ENCODE measurements at regions not wholly inside any gene's neighbourhood (a gene's known extent, or its start where the extent isn't known, plus 50 kb on each side); places are given as distances from the start of the nearest gene placed in this dataset.

- Mint-ChIP-seq H3K27ac (no peak overlapping the region), H3K4me1 (ENCODE audit: low read depth) (no peaks in the 10 kb centered on the region), H3K9me3 (ENCODE audit: insufficient read depth) (peaks cover 3% of the 10 kb centered on the region), H3K4me3 (no peak overlapping the region), H3K36me3 (ENCODE audit: low read depth) (no peaks in the 10 kb centered on the region), H3K27me3 (ENCODE audit: low read depth) (no peaks in the 10 kb centered on the region)
- POLR2A ChIA-PET, result no interaction called here
- no peak for ATAC-seq
- no peak for DNase-seq
- CTCF ChIA-PET, result no interaction called here
These were observed 265.8 kb downstream of the PLPP3 start for GRCh38 chr1:56313560-56313959.

GRCh38 chr1:56311766-56312165, 267.6 kb downstream of the PLPP3 start:
- POLR2A ChIA-PET, result no interaction called here
- H3K4me3 Mint-ChIP-seq, result no peak overlapping the region

GRCh38 chr1:56310945-56311344, 268.4 kb downstream of the PLPP3 start:
- no peak for ATAC-seq
- Mint-ChIP-seq H3K4me3 (no peak overlapping the region), H3K27ac (no peak overlapping the region), H3K4me1 (ENCODE audit: low read depth) (no peaks in the 10 kb centered on the region), H3K27me3 (ENCODE audit: low read depth) (no peaks in the 10 kb centered on the region), H3K9me3 (ENCODE audit: insufficient read depth) (peaks cover 3% of the 10 kb centered on the region), H3K36me3 (ENCODE audit: low read depth) (no peaks in the 10 kb centered on the region)
- POLR2A ChIA-PET, result no interaction called here
- DNase-seq, result no peak
- CTCF ChIA-PET, result no interaction called here

More at GRCh38 chr1:56311766-56312165, 267.6 kb downstream of the PLPP3 start:
- Mint-ChIP-seq H3K9me3 (ENCODE audit: insufficient read depth) (peaks cover 3% of the 10 kb centered on the region), H3K27me3 (ENCODE audit: low read depth) (no peaks in the 10 kb centered on the region), H3K36me3 (ENCODE audit: low read depth) (no peaks in the 10 kb centered on the region), H3K27ac (no peak overlapping the region), H3K4me1 (ENCODE audit: low read depth) (no peaks in the 10 kb centered on the region)
- ATAC-seq, result no peak
- CTCF ChIA-PET, result no interaction called here
- DNase-seq, result no peak

GRCh38 chr1:56309065-56309464, 270.3 kb downstream of the PLPP3 start:
- no peaks in the 10 kb centered on the region for H3K4me1 Mint-ChIP-seq (ENCODE audit: low read depth)
- H3K27ac Mint-ChIP-seq, result no peak overlapping the region
- ChIA-PET POLR2A (no interaction called here), CTCF (no interaction called here)
- no peak overlapping the region for H3K4me3 Mint-ChIP-seq
- ATAC-seq (no peak), DNase-seq (no peak)
- H3K9me3 Mint-ChIP-seq (ENCODE audit: insufficient read depth), result peaks cover 3% of the 10 kb centered on the region
- H3K27me3 Mint-ChIP-seq (ENCODE audit: low read depth), result no peaks in the 10 kb centered on the region
- no peaks in the 10 kb centered on the region for H3K36me3 Mint-ChIP-seq (ENCODE audit: low read depth)

- no peak for DNase-seq
- no peaks in the 10 kb centered on the region for H3K27me3 Mint-ChIP-seq (ENCODE audit: low read depth)
- H3K4me3 Mint-ChIP-seq, result no peak overlapping the region
- POLR2A ChIA-PET, result no interaction called here
- CTCF ChIA-PET, result no interaction called here
- no peak overlapping the region for H3K27ac Mint-ChIP-seq
- H3K36me3 Mint-ChIP-seq (ENCODE audit: low read depth), result no peaks in the 10 kb centered on the region
- H3K9me3 Mint-ChIP-seq (ENCODE audit: insufficient read depth), result no peaks in the 10 kb centered on the region
- no peak for ATAC-seq
- no peaks in the 10 kb centered on the region for H3K4me1 Mint-ChIP-seq (ENCODE audit: low read depth)
These were observed 274.4 kb downstream of the PLPP3 start for GRCh38 chr1:56304975-56305374.

GRCh38 chr1:56303805-56304204, 275.6 kb downstream of the PLPP3 start:
- Mint-ChIP-seq H3K4me3 (no peak overlapping the region), H3K27ac (no peak overlapping the region), H3K27me3 (ENCODE audit: low read depth) (no peaks in the 10 kb centered on the region), H3K4me1 (ENCODE audit: low read depth) (no peaks in the 10 kb centered on the region), H3K9me3 (ENCODE audit: insufficient read depth) (no peaks in the 10 kb centered on the region), H3K36me3 (ENCODE audit: low read depth) (no peaks in the 10 kb centered on the region)
- ChIA-PET CTCF (no interaction called here), POLR2A (no interaction called here)
- ATAC-seq (no peak), DNase-seq (no peak)

- CTCF ChIA-PET, result no interaction called here
- Mint-ChIP-seq H3K27ac (no peak overlapping the region), H3K4me1 (ENCODE audit: low read depth) (no peaks in the 10 kb centered on the region), H3K27me3 (ENCODE audit: low read depth) (no peaks in the 10 kb centered on the region), H3K9me3 (ENCODE audit: insufficient read depth) (no peaks in the 10 kb centered on the region), H3K36me3 (ENCODE audit: low read depth) (no peaks in the 10 kb centered on the region), H3K4me3 (no peak overlapping the region)
- no peak for ATAC-seq
- DNase-seq, result no peak
- POLR2A ChIA-PET, result no interaction called here
These were observed 276.5 kb downstream of the PLPP3 start for GRCh38 chr1:56302878-56303277.

GRCh38 chr1:56301791-56302190, 277.6 kb downstream of the PLPP3 start:
- no peak for DNase-seq
- Mint-ChIP-seq H3K9me3 (ENCODE audit: insufficient read depth) (no peaks in the 10 kb centered on the region), H3K27ac (no peak overlapping the region), H3K27me3 (ENCODE audit: low read depth) (no peaks in the 10 kb centered on the region), H3K36me3 (ENCODE audit: low read depth) (no peaks in the 10 kb centered on the region), H3K4me3 (no peak overlapping the region), H3K4me1 (ENCODE audit: low read depth) (no peaks in the 10 kb centered on the region)
- CTCF ChIA-PET, result no interaction called here
- POLR2A ChIA-PET, result no interaction called here
- no peak for ATAC-seq

GRCh38 chr1:56300836-56301235, 278.5 kb downstream of the PLPP3 start:
- Mint-ChIP-seq H3K4me1 (ENCODE audit: low read depth) (no peaks in the 10 kb centered on the region), H3K9me3 (ENCODE audit: insufficient read depth) (no peaks in the 10 kb centered on the region), H3K4me3 (no peak overlapping the region), H3K36me3 (ENCODE audit: low read depth) (no peaks in the 10 kb centered on the region), H3K27ac (no peak overlapping the region), H3K27me3 (ENCODE audit: low read depth) (no peaks in the 10 kb centered on the region)
- ChIA-PET CTCF (no interaction called here), POLR2A (no interaction called here)
- DNase-seq, result no peak
- ATAC-seq, result no peak

GRCh38 chr1:56298866-56299265, 280.5 kb downstream of the PLPP3 start:
- Mint-ChIP-seq H3K4me1 (ENCODE audit: low read depth) (no peaks in the 10 kb centered on the region), H3K36me3 (ENCODE audit: low read depth) (no peaks in the 10 kb centered on the region), H3K9me3 (ENCODE audit: insufficient read depth) (no peaks in the 10 kb centered on the region), H3K4me3 (no peak overlapping the region), H3K27ac (no peak overlapping the region), H3K27me3 (ENCODE audit: low read depth) (no peaks in the 10 kb centered on the region)
- DNase-seq, result no peak
- ATAC-seq, result no peak
- CTCF ChIA-PET, result no interaction called here
- POLR2A ChIA-PET, result no interaction called here

GRCh38 chr1:56297904-56298303, 281.5 kb downstream of the PLPP3 start:
- H3K27me3 Mint-ChIP-seq (ENCODE audit: low read depth), result no peaks in the 10 kb centered on the region
- ChIA-PET CTCF (no interaction called here), POLR2A (no interaction called here)
- DNase-seq (no peak), ATAC-seq (no peak)
- no peaks in the 10 kb centered on the region for H3K4me1 Mint-ChIP-seq (ENCODE audit: low read depth)
- H3K4me3 Mint-ChIP-seq, result no peak overlapping the region
- no peak overlapping the region for H3K27ac Mint-ChIP-seq
- H3K36me3 Mint-ChIP-seq (ENCODE audit: low read depth), result no peaks in the 10 kb centered on the region
- no peaks in the 10 kb centered on the region for H3K9me3 Mint-ChIP-seq (ENCODE audit: insufficient read depth)

GRCh38 chr1:56297208-56297607, 282.2 kb downstream of the PLPP3 start:
- POLR2A ChIA-PET, result no interaction called here
- Mint-ChIP-seq H3K27ac (no peak overlapping the region), H3K27me3 (ENCODE audit: low read depth) (no peaks in the 10 kb centered on the region), H3K4me1 (ENCODE audit: low read depth) (no peaks in the 10 kb centered on the region), H3K4me3 (no peak overlapping the region), H3K9me3 (ENCODE audit: insufficient read depth) (no peaks in the 10 kb centered on the region), H3K36me3 (ENCODE audit: low read depth) (no peaks in the 10 kb centered on the region)
- CTCF ChIA-PET, result no interaction called here
- ATAC-seq (no peak), DNase-seq (no peak)

GRCh38 chr1:56295949-56296929, 283.1 kb downstream of the PLPP3 start:
- no peaks in the 10 kb centered on the region for H3K4me1 Mint-ChIP-seq (ENCODE audit: low read depth)
- ATAC-seq (no peak), DNase-seq (no peak)
- no peaks in the 10 kb centered on the region for H3K9me3 Mint-ChIP-seq (ENCODE audit: insufficient read depth)
- H3K36me3 Mint-ChIP-seq (ENCODE audit: low read depth), result no peaks in the 10 kb centered on the region
- CTCF ChIA-PET, result no interaction called here
- no peak overlapping the region for H3K27ac Mint-ChIP-seq
- no peak overlapping the region for H3K4me3 Mint-ChIP-seq
- POLR2A ChIA-PET, result no interaction called here
- no peaks in the 10 kb centered on the region for H3K27me3 Mint-ChIP-seq (ENCODE audit: low read depth)

Data from activated CD8-positive, alpha-beta T cell treated with anti-CD3 and anti-CD28 coated beads, Interleukin-2, amount 10 ng/mL, durations not matched to agents 7 days and 5 days (primary cell).